Psoas muscle (tissue), 7 donors: ENCODE measurements at regions not wholly inside any gene's neighbourhood (a gene's known extent, or its start where the extent isn't known, plus 50 kb on each side); places are given as distances from the start of the nearest gene placed in this dataset.

Source experiments
- ATAC-seq, 4 donors: fragments of 200-7000 bp; cut with Tn5 transposase; one replicate each; pipeline ENCODE4 v1.9.1; 2020; ENCODE audit warnings: moderate library complexity in 3 of 4, mild to moderate bottlenecking in 2 of 4
- DNase-seq, 2 donors: peaks; one replicate each; pipeline ENCODE4 v3.0.0-alpha.2; 2020
- H3K27ac ChIP-seq: fragments of 200-600 bp; one replicate; pipeline ENCODE4 v1.8.0; 2022
- H3K27me3 ChIP-seq, 3 donors: fragments of 200-600 bp in 1 of 3; one replicate each; pipeline versions ENCODE4 v1.6.1 to v1.8.0; 2013 to 2022; ENCODE audit warnings: low read length in 2 of 3, mild to moderate bottlenecking in 2 of 3, moderate library complexity in 1 of 3; ENCODE audit not compliant: insufficient read depth in 3 of 3
- H3K36me3 ChIP-seq, 2 donors: fragments of 200-600 bp in 1 of 2; one replicate each; pipeline versions ENCODE4 v1.6.1 to v1.8.0; 2013 to 2022; ENCODE audit warnings: low read depth in 1 of 2, mild to moderate bottlenecking in 1 of 2, moderate library complexity in 1 of 2; ENCODE audit not compliant: insufficient read depth in 1 of 2
- H3K4me1 ChIP-seq: fragments of 200-600 bp; one replicate; pipeline ENCODE4 v1.8.0; 2022
- H3K4me3 ChIP-seq: fragments of 200-600 bp; one replicate; pipeline ENCODE4 v1.8.0; 2022; ENCODE audit warnings: mild to moderate bottlenecking
- H3K9me3 ChIP-seq: fragments of 200-600 bp; one replicate; pipeline ENCODE4 v1.8.0; 2022
- WGBS, 3 donors: extraction: QIAGEN DNeasy Blood & Tissue Kit; methylation state at CpG; one replicate each; pipeline versions ENCODE4 v1.1.6 to v1.1.7; 2013; 5-methylcytosine and 5-hydroxymethylcytosine counted together
- intact Hi-C, 2 donors: fragments of 100-400 bp; cut with DNase I; formaldehyde crosslinking; loops; one replicate each; pipeline versions ENCODE4 v1.11.0 to v1.14.2; 2022
- TF ChIP-seq, protein P1 (sequence below): fragments of 200-600 bp; IDR thresholded peaks from one replicate; pipeline ENCODE4 v1.8.0; 2022; ENCODE audit warnings: antibody characterized with exemption
- donor health status: healthy with polysubstance abuse.
- donor health status: DM: no; HTN: no; CAD: no; lungs with moderate emphysema.
- donor health status: Bipolar disorder and iron deficiency.
- donor health status: healthy.
- donor health status: DM: yes; HTN: yes; CAD: no.
- donor health status: DM: no; HTN: no; CAD: no.
- donor health status: DM: yes; HTN: yes; CAD: no.

GRCh38 chr2:108084311-108084710, 98.0 kb downstream of the SLC5A7 start:
- Histone ChIP-seq H3K27me3 (no peaks in the 10 kb centered on the region), H3K4me3 (no peak overlapping the region), H3K27ac (no peak overlapping the region), H3K9me3 (no peaks in the 10 kb centered on the region), H3K36me3 (no peaks in the 10 kb centered on the region), H3K4me1 (no peaks in the 10 kb centered on the region)
- no peak for DNase-seq
- ATAC-seq: no peak
- intact Hi-C loops: no loop called here
- WGBS, 3 donors: 83 to 86% (median 86%) methylated on average over 3 of the region's 3 CpGs
- TF ChIP-seq, protein P1, sequence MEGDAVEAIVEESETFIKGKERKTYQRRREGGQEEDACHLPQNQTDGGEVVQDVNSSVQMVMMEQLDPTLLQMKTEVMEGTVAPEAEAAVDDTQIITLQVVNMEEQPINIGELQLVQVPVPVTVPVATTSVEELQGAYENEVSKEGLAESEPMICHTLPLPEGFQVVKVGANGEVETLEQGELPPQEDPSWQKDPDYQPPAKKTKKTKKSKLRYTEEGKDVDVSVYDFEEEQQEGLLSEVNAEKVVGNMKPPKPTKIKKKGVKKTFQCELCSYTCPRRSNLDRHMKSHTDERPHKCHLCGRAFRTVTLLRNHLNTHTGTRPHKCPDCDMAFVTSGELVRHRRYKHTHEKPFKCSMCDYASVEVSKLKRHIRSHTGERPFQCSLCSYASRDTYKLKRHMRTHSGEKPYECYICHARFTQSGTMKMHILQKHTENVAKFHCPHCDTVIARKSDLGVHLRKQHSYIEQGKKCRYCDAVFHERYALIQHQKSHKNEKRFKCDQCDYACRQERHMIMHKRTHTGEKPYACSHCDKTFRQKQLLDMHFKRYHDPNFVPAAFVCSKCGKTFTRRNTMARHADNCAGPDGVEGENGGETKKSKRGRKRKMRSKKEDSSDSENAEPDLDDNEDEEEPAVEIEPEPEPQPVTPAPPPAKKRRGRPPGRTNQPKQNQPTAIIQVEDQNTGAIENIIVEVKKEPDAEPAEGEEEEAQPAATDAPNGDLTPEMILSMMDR: no peak

DNA sequence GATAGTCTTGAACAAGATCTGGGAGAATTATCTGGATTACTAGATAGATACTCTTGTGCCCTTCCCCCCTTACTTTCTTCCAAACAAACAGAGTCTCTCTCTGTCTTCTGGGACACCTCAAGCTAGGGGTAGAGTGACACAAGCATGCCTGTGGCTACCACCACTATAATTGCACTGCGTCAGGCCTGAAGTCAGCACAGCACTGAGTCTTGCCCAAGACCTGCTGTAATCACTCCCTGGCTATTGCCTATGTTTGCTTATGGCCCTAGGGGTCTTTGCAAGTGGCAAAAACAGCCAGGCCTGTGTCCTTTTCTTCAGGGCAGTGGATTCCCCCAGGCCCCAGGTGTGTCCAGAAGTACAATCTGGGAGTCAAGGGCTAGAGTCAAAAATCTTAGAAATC, 106.6 kb downstream of the SLC5A7 start:
- Histone ChIP-seq H3K36me3 (no peaks in the 10 kb centered on the region), H3K27me3 (peaks cover 0 to 2% (median 0%) of the 10 kb centered on the region in 3 donors), H3K4me3 (no peak overlapping the region), H3K27ac (no peak overlapping the region), H3K4me1 (no peaks in the 10 kb centered on the region), H3K9me3 (no peaks in the 10 kb centered on the region)
- ATAC-seq: no peak
- 86 to 100% (median 98%) methylated on average over 1 of the region's 1 CpG for WGBS, 3 donors
- TF ChIP-seq, protein P1: no peak
- no peak for DNase-seq
- intact Hi-C loops: no loop called here

GRCh38 chr2:108101481-108101880, 115.2 kb downstream of the SLC5A7 start:
- intact Hi-C loops: no loop called here
- Histone ChIP-seq H3K4me3 (no peak overlapping the region), H3K36me3 (no peaks in the 10 kb centered on the region), H3K27ac (no peak overlapping the region), H3K4me1 (no peaks in the 10 kb centered on the region), H3K9me3 (no peaks in the 10 kb centered on the region), H3K27me3 (no peaks in the 10 kb centered on the region)
- 26 to 33% (median 27%) methylated on average over 4 of the region's 4 CpGs for WGBS, 3 donors
- TF ChIP-seq, protein P1: no peak
- no peak for DNase-seq
- no peak for ATAC-seq

GRCh38 chr2:108106731-108107130, 120.4 kb downstream of the SLC5A7 start:
- TF ChIP-seq, protein P1: no peak
- no peak for DNase-seq
- Histone ChIP-seq H3K27ac (no peak overlapping the region), H3K4me3 (no peak overlapping the region), H3K27me3 (no peaks in the 10 kb centered on the region), H3K4me1 (no peaks in the 10 kb centered on the region), H3K9me3 (no peaks in the 10 kb centered on the region), H3K36me3 (no peaks in the 10 kb centered on the region)
- 16 to 23% (median 19%) methylated on average over 3 of the region's 3 CpGs for WGBS, 3 donors
- intact Hi-C loops: no loop called here
- no peak for ATAC-seq

GRCh38 chr2:108111936-108112335, 125.6 kb downstream of the SLC5A7 start:
- TF ChIP-seq, protein P1: no peak
- 57 to 76% (median 63%) methylated on average over 2 of the region's 2 CpGs for WGBS, 3 donors
- Histone ChIP-seq H3K4me3 (no peak overlapping the region), H3K36me3 (no peaks in the 10 kb centered on the region), H3K4me1 (no peaks in the 10 kb centered on the region), H3K27me3 (no peaks in the 10 kb centered on the region), H3K9me3 (no peaks in the 10 kb centered on the region), H3K27ac (no peak overlapping the region)
- DNase-seq (no peak), ATAC-seq (no peak)
- intact Hi-C loops: no loop called here
